CD14-positive monocyte (primary cell): ENCODE measurements at regions not wholly inside any gene's neighbourhood (a gene's known extent, or its start where the extent isn't known, plus 50 kb on each side); places are given as distances from the start of the nearest gene placed in this dataset.
A peak's percentile ranks its signal among the peaks of the same experiment; 100 is the strongest.

ENCODE experiments used
- DNase-seq, 3 donors: peaks; one replicate each; pipeline ENCODE4 v3.0.0-alpha.2; 2011 to 2022
- H2AFZ ChIP-seq: 2 replicates; pipeline ENCODE4 v1.6.0; 2012; ENCODE audit warnings: mild to moderate bottlenecking, low read depth, low read length, inconsistent platforms; ENCODE audit not compliant: insufficient read depth, poor library complexity, severe bottlenecking
- H3K27ac ChIP-seq, 2 donors: 1 replicate in 1 of 2; 2 replicates in 1 of 2; pipeline ENCODE4 v1.5.1; 2012 to 2013; ENCODE audit warnings: low read length in 2 of 2, control low read depth in 1 of 2, inconsistent platforms in 1 of 2, low read depth in 1 of 2, mild to moderate bottlenecking in 1 of 2
- H3K27me3 ChIP-seq, 2 donors: one replicate each; pipeline versions ENCODE4 v1.6.0 to v1.6.1; 2011 to 2013; ENCODE audit warnings: low read length in 2 of 2; ENCODE audit not compliant: control insufficient read depth in 2 of 2, insufficient read depth in 2 of 2
- H3K36me3 ChIP-seq, 2 donors: replicated peaks in 1 of 2; 1 replicate in 1 of 2; 2 replicates in 1 of 2; pipeline versions ENCODE4 v1.5.1 to v1.6.1; 2012 to 2013; ENCODE audit warnings: low read length in 2 of 2, control low read depth in 1 of 2, inconsistent platforms in 1 of 2, mild to moderate bottlenecking in 1 of 2; ENCODE audit not compliant: insufficient read depth in 2 of 2, control insufficient read depth in 1 of 2
- H3K4me1 ChIP-seq, 2 donors: 1 replicate in 1 of 2; 2 replicates in 1 of 2; pipeline versions ENCODE4 v1.5.1 to v1.6.1; 2012 to 2013; ENCODE audit warnings: low read length in 2 of 2, control low read depth in 1 of 2, inconsistent platforms in 1 of 2, mild to moderate bottlenecking in 1 of 2, moderate library complexity in 1 of 2; ENCODE audit not compliant: insufficient read depth in 2 of 2, control insufficient read depth in 1 of 2
- H3K4me2 ChIP-seq: replicated peaks from 2 replicates; pipeline ENCODE3; 2012; ENCODE audit warnings: low read length, moderate library complexity, mild to moderate bottlenecking; ENCODE audit not compliant: poor library complexity, severe bottlenecking; ENCODE audit errors: extremely low read depth
- H3K4me3 ChIP-seq, 3 experiments: fragments of 200-600 bp in 1 of 3; sonication (generic) in 1 of 3; replicated peaks in 1 of 3; 1 replicate in 2 of 3; 2 replicates in 1 of 3; pipeline ENCODE4 v1.5.1; 2011 to 2013; ENCODE audit warnings: low read length in 3 of 3, mild to moderate bottlenecking in 3 of 3, control low read depth in 2 of 3, low read depth in 2 of 3, inconsistent platforms in 1 of 3, moderate library complexity in 1 of 3
- H3K79me2 ChIP-seq: 2 replicates; pipeline ENCODE4 v1.6.0; 2012; ENCODE audit warnings: mild to moderate bottlenecking, control low read depth, inconsistent platforms, low read length, moderate library complexity; ENCODE audit not compliant: insufficient read depth
- H3K9ac ChIP-seq: 2 replicates; pipeline ENCODE4 v1.6.0; 2017; ENCODE audit warnings: low read length, mild to moderate bottlenecking; ENCODE audit not compliant: insufficient read depth, poor library complexity, severe bottlenecking
- H3K9me3 ChIP-seq, 2 donors: replicated peaks in 1 of 2; 1 replicate in 1 of 2; 2 replicates in 1 of 2; pipeline versions ENCODE4 v1.5.1 to v1.6.1; 2012 to 2013; ENCODE audit warnings: low read length in 2 of 2, control low read depth in 1 of 2; ENCODE audit not compliant: control insufficient read depth in 1 of 2, insufficient read depth in 1 of 2
- H4K20me1 ChIP-seq: 2 replicates; pipeline ENCODE4 v1.6.0; 2012; ENCODE audit warnings: mild to moderate bottlenecking, low read length, control low read depth, moderate library complexity; ENCODE audit not compliant: insufficient read depth
- H3K27ac Mint-ChIP-seq, 7 donors: one replicate each; pipeline ENCODE4 v1.8.0; 2020; ENCODE audit warnings: mild to moderate bottlenecking in 7 of 7, mixed read lengths in 7 of 7, moderate library complexity in 6 of 7, inconsistent platforms in 2 of 7
- H3K27me3 Mint-ChIP-seq, 3 donors: one replicate each; pipeline ENCODE4 v1.8.0; 2021 to 2022; ENCODE audit warnings: low read depth in 3 of 3, mild to moderate bottlenecking in 3 of 3, mixed read lengths in 3 of 3, moderate library complexity in 3 of 3, inconsistent platforms in 1 of 3
- H3K36me3 Mint-ChIP-seq, 2 donors: one replicate each; pipeline ENCODE4 v1.8.0; 2020; ENCODE audit warnings: mixed read lengths in 2 of 2, inconsistent platforms in 1 of 2, mild to moderate bottlenecking in 1 of 2
- H3K4me1 Mint-ChIP-seq: one replicate; pipeline ENCODE4 v1.8.0; 2020; ENCODE audit warnings: mild to moderate bottlenecking, mixed read lengths
- H3K4me3 Mint-ChIP-seq, 2 donors: one replicate each; pipeline ENCODE4 v1.8.0; 2020; ENCODE audit warnings: mild to moderate bottlenecking in 2 of 2, mixed read lengths in 2 of 2, moderate library complexity in 1 of 2
- H3K9me3 Mint-ChIP-seq, 7 donors: one replicate each; pipeline ENCODE4 v1.8.0; 2020 to 2022; ENCODE audit warnings: mixed read lengths in 7 of 7, mild to moderate bottlenecking in 6 of 7, moderate library complexity in 6 of 7, inconsistent platforms in 2 of 7
- CTCF ChIP-seq: fragments of 200-600 bp; IDR thresholded peaks from one replicate; pipeline ENCODE4 v1.8.0; 2022; ENCODE audit warnings: antibody characterized with exemption, mild to moderate bottlenecking
- WGBS: methylation state at CpG from one replicate; pipeline ENCODE4 v1.1.5; 2013; ENCODE audit warnings: missing lambda C conversion rate; ENCODE audit not compliant: insufficient coverage; 5-methylcytosine and 5-hydroxymethylcytosine counted together
- intact Hi-C, 2 donors: fragments of 100-400 bp; cut with micrococcal nuclease; formaldehyde crosslinking; loops; one replicate each; pipeline versions ENCODE4 v1.15.0 to v1.15.1; 2023

DNA sequence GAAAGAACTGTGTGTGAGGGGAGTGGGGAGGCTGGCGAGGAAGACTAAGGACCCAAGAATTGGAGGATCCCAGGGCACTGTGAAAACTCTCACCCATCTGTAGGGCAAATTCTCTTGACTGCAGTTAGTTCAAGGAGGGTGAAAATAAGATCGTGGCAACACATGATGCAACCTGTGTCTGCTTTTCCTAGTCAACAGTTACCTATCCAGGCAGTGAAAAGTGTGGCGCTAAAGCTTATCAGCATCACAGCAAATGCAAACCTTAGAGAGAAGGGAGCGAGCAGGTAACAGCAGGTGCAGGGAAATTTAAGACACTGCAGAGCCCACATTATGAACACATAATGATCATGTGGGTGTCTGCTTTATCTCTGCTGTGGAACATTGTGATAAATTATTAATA, 97.7 kb upstream of the SGK1 start:
- H2AFZ ChIP-seq: no peak overlapping the region
- TF ChIP-seq CTCF: no peak
- H3K27ac Mint-ChIP-seq: peak overlapping the region in 6 of 7 donors; percentile 21 to 100 (median 98)

GRCh38 chr6:134415194-134415593, 97.3 kb upstream of the SGK1 start:
- peak overlapping the region; percentile 34 to 100 (median 98) for H3K27ac Mint-ChIP-seq
- Histone ChIP-seq H3K27me3 (no peaks in the 10 kb centered on the region), H3K4me3 (no peak overlapping the region), H2AFZ (no peak overlapping the region), H3K9me3 (peaks cover 0 to 9% of the 10 kb centered on the region in 2 donors), H3K4me2 (no peak overlapping the region), H4K20me1 (no peaks in the 10 kb centered on the region), H3K36me3 (no peaks in the 10 kb centered on the region), H3K9ac (no peak overlapping the region), H3K4me1 (peaks cover 46 to 57% of the 10 kb centered on the region in 2 donors), H3K27ac (peak overlapping the region in 1 of 2 donors; percentile 98), H3K79me2 (no peaks in the 10 kb centered on the region)
- peaks cover 6 to 7% of the 10 kb centered on the region in 2 donors for H3K36me3 Mint-ChIP-seq
- intact Hi-C loops: loop anchor here in 1 of 2 donors (5.0 to 10.0 kb wide), 2 partner anchors 43 to 120 kb away; no protein-coding TSS in a partner anchor
- no peak for TF ChIP-seq CTCF
- DNase-seq: no peak
- WGBS: no CpG with 5 or more reads among the region's 4 CpGs
- peaks cover 2 to 5% (median 2%) of the 10 kb centered on the region in 3 donors for H3K27me3 Mint-ChIP-seq
- H3K4me1 Mint-ChIP-seq: peaks cover 57% of the 10 kb centered on the region
- H3K9me3 Mint-ChIP-seq: peaks cover 2 to 18% (median 13%) of the 10 kb centered on the region in 7 donors
- H3K4me3 Mint-ChIP-seq: no peak overlapping the region

More for the DNA sequence above, 97.7 kb upstream of the SGK1 start:
- H3K9me3 Mint-ChIP-seq: peaks cover 2 to 18% (median 12%) of the 10 kb centered on the region in 7 donors
- no peaks in the 10 kb centered on the region for H3K36me3 ChIP-seq
- peaks cover 0 to 9% of the 10 kb centered on the region in 2 donors for H3K9me3 ChIP-seq
- 100% methylated on average over 1 of the region's 4 CpGs for WGBS
- no peak for DNase-seq
- H3K4me3 ChIP-seq: no peak overlapping the region
- H3K79me2 ChIP-seq: no peaks in the 10 kb centered on the region
- H3K4me1 Mint-ChIP-seq: peaks cover 59% of the 10 kb centered on the region
- H3K9ac ChIP-seq: no peak overlapping the region
- no peaks in the 10 kb centered on the region for H3K27me3 ChIP-seq
- no peak overlapping the region for H3K4me3 Mint-ChIP-seq
- H3K27me3 Mint-ChIP-seq: peaks cover 2 to 5% (median 2%) of the 10 kb centered on the region in 3 donors
- H3K36me3 Mint-ChIP-seq: peaks cover 6 to 7% of the 10 kb centered on the region in 2 donors
- H4K20me1 ChIP-seq: no peaks in the 10 kb centered on the region
- no peak overlapping the region for H3K4me2 ChIP-seq
- intact Hi-C loops: loop anchor here in 1 of 2 donors (5.0 to 10.0 kb wide), 2 partner anchors 43 to 121 kb away; no protein-coding TSS in a partner anchor
- H3K4me1 ChIP-seq: peaks cover 51 to 57% of the 10 kb centered on the region in 2 donors
- H3K27ac ChIP-seq: peak overlapping the region in 1 of 2 donors; percentile 98
